Smooth muscle cell (in vitro differentiated cells): ENCODE measurements at regions not wholly inside any gene's neighbourhood (a gene's known extent, or its start where the extent isn't known, plus 50 kb on each side); places are given as distances from the start of the nearest gene placed in this dataset.
"Not testable (repeated sequence)": the region's sequence is repeated elsewhere in the genome, so short reads cannot be mapped to it uniquely, and the experiment has no call there.

Experiments used
- DNase-seq: peaks from one replicate; lab custom pipeline; 2025; ENCODE audit not compliant: unreplicated experiment; lab: John Stamatoyannopoulos, UW
- H2AFZ ChIP-seq: fragments of 200-600 bp; sonication (generic); 2 replicates; pipeline ENCODE4 v1.6.0; 2016; ENCODE audit warnings: antibody characterized with exemption, low read depth, mild to moderate bottlenecking
- H3F3A ChIP-seq: fragments of 200-600 bp; sonication (generic); 2 replicates; pipeline ENCODE4 v1.6.0; 2017; ENCODE audit warnings: antibody characterized with exemption, low read depth
- H3K27ac ChIP-seq: fragments of 200-600 bp; sonication (generic); 2 replicates; pipeline ENCODE4 v1.5.1; 2016; ENCODE audit warnings: low read depth, mild to moderate bottlenecking
- H3K27me3 ChIP-seq: fragments of 200-600 bp; sonication (generic); 2 replicates; pipeline ENCODE4 v1.6.1; 2016; ENCODE audit warnings: low read depth, mild to moderate bottlenecking
- H3K36me3 ChIP-seq: fragments of 200-600 bp; sonication (generic); 2 replicates; pipeline ENCODE4 v1.5.1; 2016; ENCODE audit warnings: low read depth
- H3K4me1 ChIP-seq: fragments of 200-600 bp; sonication (generic); 2 replicates; pipeline ENCODE4 v1.5.1; 2016; ENCODE audit warnings: low read depth
- H3K4me2 ChIP-seq: fragments of 200-600 bp; sonication (generic); 2 replicates; pipeline ENCODE4 v1.6.0; 2016; ENCODE audit warnings: mild to moderate bottlenecking
- H3K4me3 ChIP-seq: fragments of 200-600 bp; sonication (generic); 2 replicates; pipeline ENCODE4 v1.5.1; 2016; ENCODE audit warnings: mild to moderate bottlenecking
- H3K79me2 ChIP-seq: fragments of 200-600 bp; sonication (generic); 2 replicates; pipeline ENCODE4 v1.6.0; 2016; ENCODE audit warnings: low read depth, mild to moderate bottlenecking
- H3K9ac ChIP-seq: fragments of 200-600 bp; sonication (generic); 2 replicates; pipeline ENCODE4 v1.6.0; 2016; ENCODE audit warnings: low read depth
- H3K9me3 ChIP-seq: fragments of 200-600 bp; sonication (generic); replicated peaks from 2 replicates; pipeline ENCODE4 v1.5.1; 2016; ENCODE audit warnings: low read depth
- H4K20me1 ChIP-seq: fragments of 200-600 bp; sonication (generic); 2 replicates; pipeline ENCODE4 v1.6.0; 2016; ENCODE audit warnings: low read depth
- WGBS: methylation state at CpG from one replicate; pipeline ENCODE4 v1.1.7; 2016; ENCODE audit warnings: low lambda C conversion rate; 5-methylcytosine and 5-hydroxymethylcytosine counted together
- TF ChIP-seq, protein P1 (sequence below): fragments of 200-600 bp; sonication (generic); IDR thresholded peaks from 2 replicates; pipeline ENCODE4 v1.5.1; 2017; ENCODE audit warnings: borderline replicate concordance, mild to moderate bottlenecking, antibody characterized with exemption; ENCODE audit not compliant: insufficient read depth, poor library complexity, severe bottlenecking

DNA sequence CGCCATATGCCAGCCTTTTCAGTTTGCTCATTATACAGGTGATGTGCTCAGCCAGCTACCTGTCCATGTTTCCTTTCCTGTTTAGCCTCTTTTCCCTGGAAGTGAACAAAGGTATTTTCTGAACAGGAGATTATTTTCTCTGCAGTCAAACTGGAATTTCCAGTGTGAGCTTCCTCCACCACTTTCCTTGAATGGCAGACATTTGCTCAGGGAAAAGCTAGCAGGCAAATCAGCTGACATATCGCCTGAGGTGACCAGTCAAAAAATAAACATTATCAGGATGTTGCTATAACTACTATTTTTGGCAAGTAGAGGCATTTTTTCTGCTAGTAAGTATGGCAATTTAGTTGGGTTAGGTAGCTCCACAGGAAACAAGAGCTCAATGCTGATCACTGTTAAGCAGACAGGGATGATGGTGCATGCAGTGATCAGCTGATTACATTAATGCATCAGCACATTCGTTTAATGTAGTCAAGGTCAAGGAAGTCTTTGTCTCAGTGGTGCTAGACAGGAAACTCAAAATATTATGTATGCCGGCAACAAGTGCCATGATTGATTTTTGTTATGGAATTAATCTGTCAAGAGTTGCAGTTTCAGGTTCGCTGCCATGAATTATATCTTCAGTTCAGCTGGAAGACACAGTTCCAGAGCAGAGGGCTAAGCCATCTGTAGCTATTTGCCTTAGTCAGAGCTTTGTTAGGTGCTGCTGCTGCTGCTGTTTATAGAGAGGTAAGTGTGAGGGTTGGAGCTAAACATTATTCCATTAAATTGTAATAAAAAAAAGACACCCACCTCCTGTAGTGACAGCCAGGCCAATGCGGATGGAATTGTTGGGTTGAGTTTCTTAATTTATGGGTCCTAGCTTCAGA, 179.7 kb upstream of the ST6GALNAC5 start:
- WGBS: 75% methylated on average over 6 of the region's 6 CpGs

DNA sequence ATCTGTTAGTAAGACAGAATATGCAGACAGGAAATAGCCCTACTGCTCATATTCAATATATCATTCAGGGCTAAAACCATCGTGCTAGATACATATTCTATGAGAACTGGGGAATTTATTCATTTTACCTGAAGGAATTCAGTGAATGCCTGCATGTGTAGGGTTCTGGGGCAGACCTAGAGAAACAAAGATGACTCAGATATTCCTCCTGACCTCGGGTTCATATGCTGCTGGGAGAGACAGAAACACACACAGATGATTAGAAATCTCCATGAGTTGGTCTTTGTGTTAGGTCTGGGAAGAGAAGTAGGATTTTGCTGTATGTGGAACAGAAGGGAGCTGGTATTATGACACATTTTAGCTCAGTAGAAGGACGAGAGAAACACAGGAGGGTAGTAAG, 176.5 kb upstream of the ST6GALNAC5 start:
- Histone ChIP-seq H2AFZ (no peak overlapping the region), H4K20me1 (no peaks in the 10 kb centered on the region), H3K9me3 (no peaks in the 10 kb centered on the region), H3K27ac (no peak overlapping the region), H3K79me2 (no peaks in the 10 kb centered on the region), H3K4me1 (no peaks in the 10 kb centered on the region), H3K36me3 (no peaks in the 10 kb centered on the region), H3F3A (no peaks in the 10 kb centered on the region), H3K9ac (no peak overlapping the region), H3K4me2 (no peak overlapping the region), H3K4me3 (no peak overlapping the region), H3K27me3 (no peaks in the 10 kb centered on the region)
- TF ChIP-seq, protein P1, sequence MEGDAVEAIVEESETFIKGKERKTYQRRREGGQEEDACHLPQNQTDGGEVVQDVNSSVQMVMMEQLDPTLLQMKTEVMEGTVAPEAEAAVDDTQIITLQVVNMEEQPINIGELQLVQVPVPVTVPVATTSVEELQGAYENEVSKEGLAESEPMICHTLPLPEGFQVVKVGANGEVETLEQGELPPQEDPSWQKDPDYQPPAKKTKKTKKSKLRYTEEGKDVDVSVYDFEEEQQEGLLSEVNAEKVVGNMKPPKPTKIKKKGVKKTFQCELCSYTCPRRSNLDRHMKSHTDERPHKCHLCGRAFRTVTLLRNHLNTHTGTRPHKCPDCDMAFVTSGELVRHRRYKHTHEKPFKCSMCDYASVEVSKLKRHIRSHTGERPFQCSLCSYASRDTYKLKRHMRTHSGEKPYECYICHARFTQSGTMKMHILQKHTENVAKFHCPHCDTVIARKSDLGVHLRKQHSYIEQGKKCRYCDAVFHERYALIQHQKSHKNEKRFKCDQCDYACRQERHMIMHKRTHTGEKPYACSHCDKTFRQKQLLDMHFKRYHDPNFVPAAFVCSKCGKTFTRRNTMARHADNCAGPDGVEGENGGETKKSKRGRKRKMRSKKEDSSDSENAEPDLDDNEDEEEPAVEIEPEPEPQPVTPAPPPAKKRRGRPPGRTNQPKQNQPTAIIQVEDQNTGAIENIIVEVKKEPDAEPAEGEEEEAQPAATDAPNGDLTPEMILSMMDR: no peak
- 53% methylated on average over 3 of the region's 3 CpGs for WGBS
- no peak for DNase-seq

More for the DNA sequence above, 179.7 kb upstream of the ST6GALNAC5 start:
- no peak for DNase-seq
- Histone ChIP-seq H2AFZ (no peak overlapping the region), H3K9ac (no peak overlapping the region), H3K27me3 (no peaks in the 10 kb centered on the region), H3K79me2 (no peaks in the 10 kb centered on the region), H3K4me1 (no peaks in the 10 kb centered on the region), H3K4me3 (no peak overlapping the region), H3K9me3 (no peaks in the 10 kb centered on the region), H3F3A (no peaks in the 10 kb centered on the region), H3K27ac (no peak overlapping the region), H4K20me1 (no peaks in the 10 kb centered on the region), H3K36me3 (no peaks in the 10 kb centered on the region), H3K4me2 (no peak overlapping the region)
- TF ChIP-seq, protein P1: no peak

DNA sequence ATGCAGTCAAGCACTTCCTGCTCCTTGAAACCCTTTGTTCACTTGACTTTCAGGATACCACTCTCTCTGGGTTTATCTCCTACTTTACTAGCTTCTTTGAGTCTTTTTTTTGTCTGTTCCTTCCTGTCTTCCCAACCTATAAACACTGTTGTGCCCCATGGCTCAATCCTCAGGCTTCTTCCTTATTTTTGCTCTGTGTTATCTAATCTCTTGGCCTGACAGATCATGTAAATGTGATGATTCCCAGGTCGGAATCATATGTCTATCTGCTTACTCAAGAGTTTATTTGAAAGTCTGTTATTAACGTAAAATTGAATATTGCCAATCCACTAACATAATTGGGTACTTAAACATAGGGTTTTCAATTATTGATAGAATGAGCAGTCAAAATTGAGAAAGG, 171.7 kb upstream of the ST6GALNAC5 start:
- no peak overlapping the region for H2AFZ ChIP-seq
- no peaks in the 10 kb centered on the region for H3K36me3 ChIP-seq
- no peak overlapping the region for H3K9ac ChIP-seq
- H3K79me2 ChIP-seq: no peaks in the 10 kb centered on the region
- H3K4me1 ChIP-seq: no peaks in the 10 kb centered on the region
- H4K20me1 ChIP-seq: no peaks in the 10 kb centered on the region
- no peak overlapping the region for H3K4me2 ChIP-seq
- no peak overlapping the region for H3K27ac ChIP-seq
- TF ChIP-seq, protein P1: no peak
- WGBS: 27% methylated on average over 2 of the region's 2 CpGs
- H3F3A ChIP-seq: no peaks in the 10 kb centered on the region
- no peaks in the 10 kb centered on the region for H3K27me3 ChIP-seq
- DNase-seq: no peak
- H3K9me3 ChIP-seq: no peaks in the 10 kb centered on the region
- H3K4me3 ChIP-seq: no peak overlapping the region

DNA sequence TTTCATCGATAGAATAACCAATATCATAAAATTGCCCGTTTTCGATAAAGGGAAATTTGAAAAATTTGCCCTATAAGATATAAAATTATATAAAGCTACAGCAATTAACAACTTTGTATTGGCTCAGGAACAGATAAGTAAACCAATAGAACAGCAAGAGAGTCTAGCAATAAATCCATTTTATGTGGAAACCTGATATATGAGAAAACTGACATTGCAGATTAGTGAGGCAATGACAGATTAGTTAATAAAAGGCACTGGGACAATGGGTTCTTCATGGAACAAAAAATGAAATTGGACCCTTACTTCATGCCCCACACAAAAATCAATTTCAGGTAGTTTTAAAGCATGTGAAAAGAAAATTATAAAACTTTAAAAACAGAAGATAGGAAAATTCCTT, 169.9 kb upstream of the ST6GALNAC5 start:
- no peak overlapping the region for H3K27ac ChIP-seq
- no peaks in the 10 kb centered on the region for H3K79me2 ChIP-seq
- no peaks in the 10 kb centered on the region for H4K20me1 ChIP-seq
- H3K27me3 ChIP-seq: no peaks in the 10 kb centered on the region
- no peaks in the 10 kb centered on the region for H3F3A ChIP-seq
- no peaks in the 10 kb centered on the region for H3K4me1 ChIP-seq
- H2AFZ ChIP-seq: no peak overlapping the region
- H3K36me3 ChIP-seq: no peaks in the 10 kb centered on the region
- H3K9me3 ChIP-seq: no peaks in the 10 kb centered on the region
- TF ChIP-seq, protein P1: no peak
- no peak overlapping the region for H3K4me3 ChIP-seq
- 97% methylated on average over 3 of the region's 3 CpGs for WGBS
- H3K4me2 ChIP-seq: no peak overlapping the region
- no peak for DNase-seq
- H3K9ac ChIP-seq: no peak overlapping the region

DNA sequence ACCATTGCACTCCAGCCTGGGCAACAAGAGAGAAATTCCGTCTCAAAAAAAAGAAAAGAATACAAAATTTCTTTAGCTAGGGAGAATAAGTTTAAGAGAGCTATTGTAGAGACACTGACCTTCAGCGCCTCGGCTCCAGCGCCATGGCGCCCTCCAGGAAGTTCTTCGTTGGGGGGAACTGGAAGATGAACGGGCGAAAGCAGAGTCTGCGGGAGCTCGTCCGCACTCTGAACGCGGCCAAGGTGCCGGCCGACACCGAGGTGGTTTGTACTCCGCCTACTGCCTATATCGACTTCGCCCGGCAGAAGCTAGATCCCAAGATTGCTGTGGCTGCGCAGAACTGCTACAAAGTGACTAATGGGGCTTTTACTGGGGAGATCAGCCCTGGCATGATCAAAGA, 167.6 kb upstream of the ST6GALNAC5 start:
- H3K27me3 ChIP-seq, H3K4me1 ChIP-seq, H3K4me2 ChIP-seq, DNase-seq, H3K36me3 ChIP-seq, H3K9me3 ChIP-seq, H4K20me1 ChIP-seq, H3K79me2 ChIP-seq, H3K9ac ChIP-seq, H3K27ac ChIP-seq, H3F3A ChIP-seq, H3K4me3 ChIP-seq, H2AFZ ChIP-seq: not testable (repeated sequence)
- WGBS: 97% methylated on average over 21 of the region's 21 CpGs
